ENCODE measurements at regions not wholly inside any gene's neighbourhood (a gene's known extent, or its start where the extent isn't known, plus 50 kb on each side); places are given as distances from the start of the nearest gene placed in this dataset.

DNA sequence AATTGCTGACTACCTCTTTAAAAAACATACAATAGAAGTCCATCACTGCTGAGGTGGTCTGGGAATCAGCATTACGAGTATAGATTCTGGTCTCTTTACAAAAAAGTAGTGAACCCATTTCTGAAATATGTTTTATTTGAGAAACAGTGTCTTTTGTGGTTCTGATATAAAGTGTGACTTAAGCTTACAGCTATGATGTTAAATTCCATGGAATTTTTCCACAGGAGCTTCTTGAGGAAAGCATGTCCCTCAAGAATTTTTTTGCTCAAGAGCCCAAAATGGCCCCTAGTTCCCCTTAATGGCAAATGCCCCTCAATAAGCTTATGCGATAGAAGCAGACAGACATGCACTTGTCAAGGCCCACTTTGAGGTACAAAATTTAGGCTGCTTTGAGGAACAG is 265.7 kb downstream of the FAM170A start:
- H3K27ac ChIP-seq, result no peak overlapping the region
- TF ChIP-seq CTCF (IDR thresholded peaks at IDR 0.05) (no peak), ZFX (IDR thresholded peaks at IDR 0.05; ENCODE audit: borderline replicate concordance) (no peak)

GRCh38 chr5:119896826-119897536 is 267.6 kb downstream of the FAM170A start:
- no peak for TF ChIP-seq CTCF (IDR thresholded peaks at IDR 0.05)
- TF ChIP-seq ZFX (IDR thresholded peaks at IDR 0.05; ENCODE audit: borderline replicate concordance), result no peak

GRCh38 chr5:119897537-119898370 is 268.4 kb downstream of the FAM170A start:
- TF ChIP-seq ZFX (IDR thresholded peaks at IDR 0.05; ENCODE audit: borderline replicate concordance) (no peak), CTCF (IDR thresholded peaks at IDR 0.05) (no peak)
- no peak overlapping the region for H3K27ac ChIP-seq

More at GRCh38 chr5:119896826-119897536, 267.6 kb downstream of the FAM170A start:
- H3K27ac ChIP-seq, result no peak overlapping the region

DNA sequence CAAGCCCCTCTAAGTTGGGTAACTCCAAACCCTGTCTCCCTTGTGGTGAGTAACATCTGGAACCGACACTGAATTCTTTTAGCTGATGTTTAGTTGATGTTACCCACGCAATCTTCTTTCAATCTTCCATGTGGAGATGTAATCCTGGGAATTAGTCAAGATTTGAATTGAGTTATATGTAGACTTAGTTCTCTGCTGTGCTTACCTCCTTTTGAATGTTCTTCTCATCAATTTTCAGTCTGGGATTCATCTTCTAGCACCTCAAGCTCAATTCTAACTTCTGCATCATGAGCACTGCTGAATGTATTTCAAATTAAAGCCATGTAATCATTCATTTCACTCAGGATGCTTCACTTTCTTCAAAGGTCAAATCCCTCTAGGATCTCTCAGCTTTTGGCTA is 270.6 kb downstream of the FAM170A start:
- TF ChIP-seq ZFX (IDR thresholded peaks at IDR 0.05; ENCODE audit: borderline replicate concordance) (no peak), CTCF (IDR thresholded peaks at IDR 0.05) (no peak)
- no peak overlapping the region for H3K27ac ChIP-seq

GRCh38 chr5:119902593-119902992 is 273.2 kb downstream of the FAM170A start:
- TF ChIP-seq CTCF (IDR thresholded peaks at IDR 0.05), result no peak
- TF ChIP-seq ZFX (IDR thresholded peaks at IDR 0.05; ENCODE audit: borderline replicate concordance), result no peak
- H3K27ac ChIP-seq, result no peak overlapping the region

GRCh38 chr5:119913425-119913824 is 284.1 kb downstream of the FAM170A start:
- no peak overlapping the region for H3K27ac ChIP-seq
- no peak for TF ChIP-seq CTCF (IDR thresholded peaks at IDR 0.05)
- TF ChIP-seq ZFX (IDR thresholded peaks at IDR 0.05; ENCODE audit: borderline replicate concordance), result no peak

DNA sequence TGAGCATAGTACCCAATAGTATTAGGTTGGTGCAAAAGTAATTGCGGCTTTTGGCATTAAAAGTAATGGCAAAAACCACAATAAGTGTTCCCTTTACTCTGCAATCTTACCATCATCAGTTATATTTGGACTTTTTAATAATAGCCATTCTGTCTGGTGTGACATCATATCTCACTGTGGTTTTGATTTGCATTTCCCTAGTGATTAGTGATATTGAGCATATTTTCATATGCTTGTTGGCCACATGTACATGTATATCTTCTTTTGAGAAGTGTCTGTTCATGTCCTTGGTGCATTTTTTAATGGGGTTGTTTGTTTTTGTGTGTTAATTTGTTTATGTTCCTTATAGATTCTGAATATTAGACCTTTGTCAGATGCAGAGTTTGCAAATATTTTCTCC is 289.9 kb downstream of the FAM170A start:
- no peak for TF ChIP-seq ZFX (IDR thresholded peaks at IDR 0.05; ENCODE audit: borderline replicate concordance)
- TF ChIP-seq CTCF (IDR thresholded peaks at IDR 0.05), result no peak

More for the DNA sequence above, 289.9 kb downstream of the FAM170A start:
- H3K27ac ChIP-seq, result no peak overlapping the region

Data from 22Rv1 (cell line).